ENCODE measurements at regions not wholly inside any gene's neighbourhood (a gene's known extent, or its start where the extent isn't known, plus 50 kb on each side); places are given as distances from the start of the nearest gene placed in this dataset.

GRCh38 chr17:36816214-36816906 is 120.9 kb upstream of the LHX1 start:
- TF ChIP-seq POLR2AphosphoS5 (IDR thresholded peaks at IDR 0.05; ENCODE audit: low read depth, low read length) (no peak), TAF1 (IDR thresholded peaks at IDR 0.05; ENCODE audit: borderline replicate concordance, insufficient read depth, low read length) (no peak), SIN3A (IDR thresholded peaks at IDR 0.05; ENCODE audit: borderline replicate concordance, insufficient read depth, low read length) (no peak)
- TF ChIP-seq, protein P1, sequence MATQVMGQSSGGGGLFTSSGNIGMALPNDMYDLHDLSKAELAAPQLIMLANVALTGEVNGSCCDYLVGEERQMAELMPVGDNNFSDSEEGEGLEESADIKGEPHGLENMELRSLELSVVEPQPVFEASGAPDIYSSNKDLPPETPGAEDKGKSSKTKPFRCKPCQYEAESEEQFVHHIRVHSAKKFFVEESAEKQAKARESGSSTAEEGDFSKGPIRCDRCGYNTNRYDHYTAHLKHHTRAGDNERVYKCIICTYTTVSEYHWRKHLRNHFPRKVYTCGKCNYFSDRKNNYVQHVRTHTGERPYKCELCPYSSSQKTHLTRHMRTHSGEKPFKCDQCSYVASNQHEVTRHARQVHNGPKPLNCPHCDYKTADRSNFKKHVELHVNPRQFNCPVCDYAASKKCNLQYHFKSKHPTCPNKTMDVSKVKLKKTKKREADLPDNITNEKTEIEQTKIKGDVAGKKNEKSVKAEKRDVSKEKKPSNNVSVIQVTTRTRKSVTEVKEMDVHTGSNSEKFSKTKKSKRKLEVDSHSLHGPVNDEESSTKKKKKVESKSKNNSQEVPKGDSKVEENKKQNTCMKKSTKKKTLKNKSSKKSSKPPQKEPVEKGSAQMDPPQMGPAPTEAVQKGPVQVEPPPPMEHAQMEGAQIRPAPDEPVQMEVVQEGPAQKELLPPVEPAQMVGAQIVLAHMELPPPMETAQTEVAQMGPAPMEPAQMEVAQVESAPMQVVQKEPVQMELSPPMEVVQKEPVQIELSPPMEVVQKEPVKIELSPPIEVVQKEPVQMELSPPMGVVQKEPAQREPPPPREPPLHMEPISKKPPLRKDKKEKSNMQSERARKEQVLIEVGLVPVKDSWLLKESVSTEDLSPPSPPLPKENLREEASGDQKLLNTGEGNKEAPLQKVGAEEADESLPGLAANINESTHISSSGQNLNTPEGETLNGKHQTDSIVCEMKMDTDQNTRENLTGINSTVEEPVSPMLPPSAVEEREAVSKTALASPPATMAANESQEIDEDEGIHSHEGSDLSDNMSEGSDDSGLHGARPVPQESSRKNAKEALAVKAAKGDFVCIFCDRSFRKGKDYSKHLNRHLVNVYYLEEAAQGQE (IDR thresholded peaks at IDR 0.05; ENCODE audit: insufficient read depth in 1 of 2, low read depth in 2 of 2, low read length in 2 of 2): no peak
